Mucosa of descending colon (tissue), 3 donors: ENCODE measurements at regions not wholly inside any gene's neighbourhood (a gene's known extent, or its start where the extent isn't known, plus 50 kb on each side); places are given as distances from the start of the nearest gene placed in this dataset.

ENCODE experiments used
- ATAC-seq: fragments of 200-7000 bp; cut with Tn5 transposase; one replicate; pipeline ENCODE4 v1.9.1; 2020; ENCODE audit warnings: mild to moderate bottlenecking, moderate library complexity
- DNase-seq, 3 donors: peaks; one replicate each; pipeline ENCODE4 v3.0.0-alpha.2; 2020
- H3K36me3 ChIP-seq: fragments of 200-600 bp; one replicate; pipeline ENCODE4 v1.8.0; 2021; ENCODE audit warnings: low read depth, mild to moderate bottlenecking
- H3K4me1 ChIP-seq: fragments of 200-600 bp; one replicate; pipeline ENCODE4 v1.8.0; 2021; ENCODE audit warnings: low read depth, mild to moderate bottlenecking
- H3K4me3 ChIP-seq: fragments of 200-600 bp; one replicate; pipeline ENCODE4 v1.8.0; 2021; ENCODE audit warnings: mild to moderate bottlenecking
- H3K9me3 ChIP-seq: fragments of 200-600 bp; one replicate; pipeline ENCODE4 v1.8.0; 2021; ENCODE audit warnings: mild to moderate bottlenecking
- CTCF ChIP-seq: fragments of 200-600 bp; IDR thresholded peaks from one replicate; pipeline ENCODE4 v1.8.0; 2022; ENCODE audit warnings: antibody characterized with exemption, mild to moderate bottlenecking
- intact Hi-C, 2 donors: fragments of 100-400 bp; cut with DNase I in 1 of 2; cut with micrococcal nuclease in 1 of 2; formaldehyde crosslinking; loops; one replicate each; pipeline versions ENCODE4 v1.11.0 to v1.11.1; 2022; cut with DNase I, micrococcal nuclease
- donor health status: DM: no; HTN: no; CAD: no; lungs with moderate emphysema.
- donor health status: DM: no; HTN: no; CAD: no.
- donor health status: DM: no; HTN: yes; CAD: no.

GRCh38 chr4:96558466-96558865, 718.6 kb downstream of the PDHA2 start:
- ATAC-seq: no peak
- intact Hi-C loops: no loop called here
- TF ChIP-seq CTCF: no peak
- Histone ChIP-seq H3K9me3 (no peaks in the 10 kb centered on the region), H3K36me3 (no peaks in the 10 kb centered on the region), H3K4me3 (no peak overlapping the region), H3K4me1 (no peaks in the 10 kb centered on the region)
- DNase-seq: no peak

DNA sequence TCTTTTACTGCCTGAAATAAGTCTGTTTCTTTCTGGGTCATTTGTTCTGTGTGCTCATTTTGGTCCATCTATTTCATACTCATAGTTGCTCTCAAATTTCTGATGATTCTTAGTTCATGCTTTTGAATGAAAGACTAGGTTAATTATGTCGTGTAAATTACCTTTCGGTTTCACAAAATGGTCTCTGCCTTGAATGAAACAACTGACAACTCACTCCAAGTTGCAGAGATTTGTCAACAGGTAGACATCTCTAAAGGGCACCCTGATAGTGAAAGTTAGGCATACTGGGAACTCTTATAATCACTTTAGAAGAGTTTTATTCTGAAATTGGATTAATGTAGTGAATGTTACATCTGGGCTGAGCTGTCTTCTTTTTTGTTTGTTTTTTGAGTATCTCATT, 726.9 kb downstream of the PDHA2 start:
- DNase-seq: no peak
- TF ChIP-seq CTCF: no peak
- no peaks in the 10 kb centered on the region for H3K36me3 ChIP-seq
- intact Hi-C loops: no loop called here
- no peaks in the 10 kb centered on the region for H3K4me1 ChIP-seq
- H3K4me3 ChIP-seq: no peak overlapping the region
- ATAC-seq: no peak
- no peaks in the 10 kb centered on the region for H3K9me3 ChIP-seq

GRCh38 chr4:96585304-96585703, 745.4 kb downstream of the PDHA2 start:
- no peaks in the 10 kb centered on the region for H3K4me1 ChIP-seq
- ATAC-seq: no peak
- no peaks in the 10 kb centered on the region for H3K9me3 ChIP-seq
- H3K36me3 ChIP-seq: no peaks in the 10 kb centered on the region
- no peak for DNase-seq
- H3K4me3 ChIP-seq: no peak overlapping the region
- TF ChIP-seq CTCF: no peak
- intact Hi-C loops: no loop called here

DNA sequence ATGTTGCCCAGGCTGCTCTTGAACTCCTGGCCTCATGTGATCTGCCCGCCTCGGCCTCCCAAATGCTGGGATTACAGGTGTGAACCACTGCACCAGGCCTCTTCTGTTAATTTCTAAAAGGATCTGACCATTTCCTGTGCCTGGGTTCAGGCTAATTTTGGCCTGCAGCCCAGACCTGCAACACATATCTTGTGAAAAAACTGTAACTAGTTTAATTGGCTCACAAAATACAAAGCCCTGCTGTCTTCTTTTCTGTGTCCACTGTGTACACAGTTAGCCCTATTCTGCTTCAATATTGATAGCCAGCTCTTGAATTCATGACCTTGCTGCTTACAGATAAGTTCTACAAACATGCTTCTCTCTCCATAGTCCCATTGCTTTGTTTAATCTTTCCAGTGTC, 753.5 kb downstream of the PDHA2 start:
- Histone ChIP-seq H3K4me1 (no peaks in the 10 kb centered on the region), H3K36me3 (no peaks in the 10 kb centered on the region), H3K4me3 (no peak overlapping the region), H3K9me3 (no peaks in the 10 kb centered on the region)
- intact Hi-C loops: no loop called here
- no peak for DNase-seq
- peak; percentile 58 for ATAC-seq
- TF ChIP-seq CTCF: no peak

DNA sequence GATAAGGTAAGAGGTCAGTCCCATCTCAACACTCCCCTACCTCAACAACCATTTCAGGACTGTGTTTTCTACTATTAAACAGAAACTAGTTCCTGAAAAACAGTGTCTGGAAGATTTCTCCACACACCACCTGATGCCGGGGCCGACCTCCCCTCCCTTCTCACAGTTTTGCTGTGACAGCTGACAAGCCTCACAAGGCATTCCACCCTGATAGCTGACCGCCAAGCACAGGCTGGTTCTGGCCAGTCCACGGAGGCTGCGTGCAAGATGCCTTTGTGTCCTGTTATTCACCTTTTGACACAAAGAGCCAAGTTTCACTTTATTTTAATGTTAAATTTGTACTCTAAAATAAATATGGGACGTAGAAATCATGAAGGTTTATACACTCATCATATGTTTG, 758.6 kb downstream of the PDHA2 start:
- ATAC-seq (no peak), DNase-seq (no peak)
- intact Hi-C loops: no loop called here
- H3K9me3 ChIP-seq: no peaks in the 10 kb centered on the region
- TF ChIP-seq CTCF: no peak
- no peak overlapping the region for H3K4me3 ChIP-seq
- no peaks in the 10 kb centered on the region for H3K36me3 ChIP-seq
- H3K4me1 ChIP-seq: no peaks in the 10 kb centered on the region

DNA sequence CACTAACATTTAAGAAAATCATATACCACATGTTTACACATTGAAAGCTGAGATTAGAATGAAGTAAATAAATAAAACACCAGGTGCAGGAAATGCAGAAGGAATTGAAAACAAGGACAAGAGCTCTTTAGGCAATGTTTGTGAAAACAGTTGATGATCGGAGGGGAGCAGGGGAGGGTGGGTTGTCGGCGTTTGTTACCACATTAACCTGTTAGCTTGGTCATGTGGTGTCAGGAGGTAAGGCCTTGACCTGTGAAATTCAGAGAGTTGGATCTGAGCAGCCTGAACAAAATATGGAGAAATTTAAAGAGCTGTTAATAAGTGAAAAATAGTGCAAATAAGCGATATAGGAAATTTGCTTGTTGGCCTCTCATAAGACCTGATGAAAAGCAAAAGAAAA, 759.9 kb downstream of the PDHA2 start:
- no peak for TF ChIP-seq CTCF
- intact Hi-C loops: no loop called here

More for the DNA sequence above, 759.9 kb downstream of the PDHA2 start:
- H3K4me1 ChIP-seq: no peaks in the 10 kb centered on the region
- H3K9me3 ChIP-seq: no peaks in the 10 kb centered on the region
- ATAC-seq: no peak
- DNase-seq: no peak
- H3K4me3 ChIP-seq: no peak overlapping the region
- H3K36me3 ChIP-seq: no peaks in the 10 kb centered on the region
